ENCODE measurements at regions not wholly inside any gene's neighbourhood (a gene's known extent, or its start where the extent isn't known, plus 50 kb on each side); places are given as distances from the start of the nearest gene placed in this dataset.

- H3K79me2 ChIP-seq, result no peaks in the 10 kb centered on the region
- 88% methylated on average over 7 of the region's 7 CpGs for WGBS (ENCODE audit: low lambda C conversion rate, missing lambda C conversion rate)
- TF ChIP-seq EZH2 (IDR thresholded peaks at IDR 0.05; ENCODE audit: borderline replicate concordance) (no peak), CTCF (IDR thresholded peaks at IDR 0.05; ENCODE audit: poor library complexity) (no peak), EZH2phosphoT487 (IDR thresholded peaks at IDR 0.05; ENCODE audit: low read depth, severe bottlenecking, unreplicated experiment) (no peak)
- no peaks in the 10 kb centered on the region for H3K9me3 ChIP-seq (ENCODE audit: low read depth)
- no peak overlapping the region for H2AFZ ChIP-seq
- H3K4me3 ChIP-seq, result no peak overlapping the region
- no peaks in the 10 kb centered on the region for H3K4me1 ChIP-seq (ENCODE audit: insufficient read depth)
- no peak for DNase-seq (ENCODE audit: low spot score)
- no peaks in the 10 kb centered on the region for H3K27me3 ChIP-seq
- H3K4me2 ChIP-seq, result no peak overlapping the region
- no peaks in the 10 kb centered on the region for H3K9me2 ChIP-seq (replicated peaks; ENCODE audit: insufficient read depth)
- H3K27ac ChIP-seq, result no peak overlapping the region
- H3K36me3 ChIP-seq (replicated peaks; ENCODE audit: insufficient read depth, low read depth), result no peaks in the 10 kb centered on the region
- no peaks in the 10 kb centered on the region for H4K20me1 ChIP-seq (ENCODE audit: insufficient read depth, poor library complexity, severe bottlenecking)
These were observed 942.9 kb downstream of the CDH18 start for GRCh38 chr5:19044931-19045695.

GRCh38 chr5:19047277-19047676, 940.7 kb downstream of the CDH18 start:
- no peaks in the 10 kb centered on the region for H3K27me3 ChIP-seq
- no peak overlapping the region for H2AFZ ChIP-seq
- H3K4me2 ChIP-seq, result no peak overlapping the region
- TF ChIP-seq EZH2phosphoT487 (IDR thresholded peaks at IDR 0.05; ENCODE audit: low read depth, severe bottlenecking, unreplicated experiment) (no peak), EZH2 (IDR thresholded peaks at IDR 0.05; ENCODE audit: borderline replicate concordance) (no peak), CTCF (IDR thresholded peaks at IDR 0.05; ENCODE audit: poor library complexity) (no peak)
- H3K79me2 ChIP-seq, result no peaks in the 10 kb centered on the region
- no peaks in the 10 kb centered on the region for H3K9me3 ChIP-seq (ENCODE audit: low read depth)
- no peak overlapping the region for H3K27ac ChIP-seq
- H4K20me1 ChIP-seq (ENCODE audit: insufficient read depth, poor library complexity, severe bottlenecking), result no peaks in the 10 kb centered on the region
- DNase-seq (ENCODE audit: low spot score), result no peak
- H3K4me3 ChIP-seq, result no peak overlapping the region
- no peaks in the 10 kb centered on the region for H3K36me3 ChIP-seq (replicated peaks; ENCODE audit: insufficient read depth, low read depth)
- 87% methylated on average over 9 of the region's 9 CpGs for WGBS (ENCODE audit: low lambda C conversion rate, missing lambda C conversion rate)
- no peaks in the 10 kb centered on the region for H3K4me1 ChIP-seq (ENCODE audit: insufficient read depth)
- H3K9me2 ChIP-seq (replicated peaks; ENCODE audit: insufficient read depth), result no peaks in the 10 kb centered on the region

- TF ChIP-seq CTCF (IDR thresholded peaks at IDR 0.05; ENCODE audit: poor library complexity) (no peak), EZH2 (IDR thresholded peaks at IDR 0.05; ENCODE audit: borderline replicate concordance) (no peak), EZH2phosphoT487 (IDR thresholded peaks at IDR 0.05; ENCODE audit: low read depth, severe bottlenecking, unreplicated experiment) (no peak)
- no peak for DNase-seq (ENCODE audit: low spot score)
- H3K27ac ChIP-seq, result no peak overlapping the region
- no peaks in the 10 kb centered on the region for H3K36me3 ChIP-seq (replicated peaks; ENCODE audit: insufficient read depth, low read depth)
- WGBS (ENCODE audit: low lambda C conversion rate, missing lambda C conversion rate), result 57% methylated on average over 3 of the region's 3 CpGs
- H4K20me1 ChIP-seq (ENCODE audit: insufficient read depth, poor library complexity, severe bottlenecking), result no peaks in the 10 kb centered on the region
- no peaks in the 10 kb centered on the region for H3K9me3 ChIP-seq (ENCODE audit: low read depth)
- no peaks in the 10 kb centered on the region for H3K27me3 ChIP-seq
- H3K79me2 ChIP-seq, result no peaks in the 10 kb centered on the region
- no peak overlapping the region for H2AFZ ChIP-seq
- H3K4me3 ChIP-seq, result no peak overlapping the region
- H3K4me2 ChIP-seq, result no peak overlapping the region
- H3K4me1 ChIP-seq (ENCODE audit: insufficient read depth), result no peaks in the 10 kb centered on the region
- H3K9me2 ChIP-seq (replicated peaks; ENCODE audit: insufficient read depth), result no peaks in the 10 kb centered on the region
These were observed 939.3 kb downstream of the CDH18 start for GRCh38 chr5:19048726-19049125.
